Astrocyte of the cerebellum (primary cell): ENCODE measurements at regions not wholly inside any gene's neighbourhood (a gene's known extent, or its start where the extent isn't known, plus 50 kb on each side); places are given as distances from the start of the nearest gene placed in this dataset.

Experiments used
- DNase-seq: peaks from one replicate; pipeline ENCODE4 v3.0.0-alpha.2; 2011; ENCODE audit warnings: low read depth
- H3K4me3 ChIP-seq: 2 replicates; pipeline ENCODE4 v1.5.1; 2011; ENCODE audit warnings: mild to moderate bottlenecking, low read depth, low read length, moderate library complexity
- CTCF ChIP-seq: IDR thresholded peaks from 2 replicates; pipeline ENCODE4 v1.5.1; 2012; ENCODE audit warnings: low read length, low read depth, moderate library complexity, mild to moderate bottlenecking; ENCODE audit errors: missing control alignments
- in situ Hi-C: cut with HindIII; loops from 2 replicates; pipeline ENCODE4 v1.10.0; 2017; ENCODE audit warnings: low sequenced_read_pairs

GRCh38 chr5:152102057-152102456, 177.4 kb upstream of the GLRA1 start:
- in situ Hi-C loops: no loop called here
- DNase-seq: no peak
- TF ChIP-seq CTCF: no peak
- no peak overlapping the region for H3K4me3 ChIP-seq

- no peak overlapping the region for H3K4me3 ChIP-seq
- in situ Hi-C loops: no loop called here
- no peak for DNase-seq
- TF ChIP-seq CTCF: no peak
These were observed 175.8 kb upstream of the GLRA1 start for GRCh38 chr5:152100462-152100861.

GRCh38 chr5:152097128-152097527, 172.5 kb upstream of the GLRA1 start:
- no peak for DNase-seq
- TF ChIP-seq CTCF: no peak
- in situ Hi-C loops: no loop called here
- no peak overlapping the region for H3K4me3 ChIP-seq

- in situ Hi-C loops: no loop called here
- DNase-seq: no peak
- TF ChIP-seq CTCF: no peak
- H3K4me3 ChIP-seq: no peak overlapping the region
These were observed 170.1 kb upstream of the GLRA1 start for GRCh38 chr5:152094716-152095115.

- no peak for DNase-seq
- in situ Hi-C loops: no loop called here
These were observed 169.4 kb upstream of the GLRA1 start for GRCh38 chr5:152094060-152094459.

GRCh38 chr5:152092580-152092979, 167.9 kb upstream of the GLRA1 start:
- DNase-seq: no peak
- in situ Hi-C loops: no loop called here
- no peak overlapping the region for H3K4me3 ChIP-seq
- TF ChIP-seq CTCF: no peak

More at GRCh38 chr5:152094060-152094459, 169.4 kb upstream of the GLRA1 start:
- TF ChIP-seq CTCF: no peak
- no peak overlapping the region for H3K4me3 ChIP-seq

- DNase-seq: no peak
These were observed 165.0 kb upstream of the GLRA1 start for GRCh38 chr5:152089644-152090043.

More at GRCh38 chr5:152089644-152090043, 165.0 kb upstream of the GLRA1 start:
- no peak overlapping the region for H3K4me3 ChIP-seq
- TF ChIP-seq CTCF: no peak
- in situ Hi-C loops: no loop called here
